HCT116 (cell line): ENCODE measurements at regions not wholly inside any gene's neighbourhood (a gene's known extent, or its start where the extent isn't known, plus 50 kb on each side); places are given as distances from the start of the nearest gene placed in this dataset.

Experiments
- CEBPB ChIP-seq: IDR thresholded peaks from 2 replicates; pipeline ENCODE4 v1.6.1; 2012; ENCODE audit warnings: low read depth
- CTCF ChIP-seq, 3 experiments: fragments of 200-600 bp in 1 of 3; sonication (generic) in 1 of 3; IDR thresholded peaks in 2 of 3; conservative IDR thresholded peaks in 1 of 3; 2 replicates each; pipeline ENCODE4 v1.5.1; 2012 to 2017; ENCODE audit warnings: low read depth in 2 of 3, low read length in 2 of 3, antibody characterized with exemption in 1 of 3, borderline replicate concordance in 1 of 3, control low read depth in 1 of 3, mild to moderate bottlenecking in 1 of 3, mixed read lengths in 1 of 3, mixed run types in 1 of 3, moderate library complexity in 1 of 3; ENCODE audit not compliant: insufficient read depth in 1 of 3
- EZH2phosphoT487 ChIP-seq: fragments of 200-600 bp; IDR thresholded peaks from 2 replicates; pipeline ENCODE4 v1.6.1; 2018; ENCODE audit warnings: antibody characterized with exemption, borderline replicate concordance
- JUND ChIP-seq: IDR thresholded peaks from 2 replicates; pipeline ENCODE4 v1.6.1; 2012
- POLR2A ChIP-seq: IDR thresholded peaks from 2 replicates; pipeline ENCODE4 v1.7.0; 2011; ENCODE audit warnings: borderline replicate concordance; ENCODE audit not compliant: insufficient read depth, insufficient read length; ENCODE audit errors: extremely low read depth
- REST ChIP-seq: IDR thresholded peaks from 2 replicates; pipeline ENCODE4 v1.6.1; 2012; ENCODE audit warnings: low read depth
- SRF ChIP-seq: IDR thresholded peaks from 2 replicates; pipeline ENCODE4 v1.6.1; 2012; ENCODE audit warnings: low read depth
- TCF7L2 ChIP-seq: IDR thresholded peaks from 2 replicates; pipeline ENCODE4 v1.7.0; 2011; ENCODE audit warnings: borderline replicate concordance, inconsistent platforms; ENCODE audit not compliant: insufficient read depth, insufficient read length; ENCODE audit errors: extremely low read depth
- ZFX ChIP-seq: fragments of 450-650 bp; IDR thresholded peaks from 2 replicates; pipeline ENCODE4 v1.6.1; 2017
- TF ChIP-seq, protein P1 (sequence below): IDR thresholded peaks from 2 replicates; pipeline ENCODE4 v1.6.1; 2011; ENCODE audit warnings: mild to moderate bottlenecking, low read length, moderate library complexity; ENCODE audit not compliant: insufficient replicate concordance; ENCODE audit errors: extremely low read depth
- TF ChIP-seq, protein P2 (sequence below): IDR thresholded peaks from 2 replicates; pipeline ENCODE4 v1.6.1; 2012

GRCh38 chrX:51215266-51215665 lies 117.4 kb upstream of the NUDT10 start:
- TF ChIP-seq CTCF (IDR thresholded peaks at IDR 0.05 in 2 of 3, conservative IDR thresholded peaks at IDR 0.05 in 1 of 3; ENCODE audit: borderline replicate concordance in 1 of 3, insufficient read depth in 1 of 3, low read depth in 2 of 3, low read length in 2 of 3): peak in 2 of 3 experiments; percentile 24 to 34; a peak in 3 of 6 replicates
- no peak for TF ChIP-seq TCF7L2
- TF ChIP-seq JUND: no peak
- no peak for TF ChIP-seq POLR2A
- TF ChIP-seq REST: no peak
- TF ChIP-seq, protein P1, sequence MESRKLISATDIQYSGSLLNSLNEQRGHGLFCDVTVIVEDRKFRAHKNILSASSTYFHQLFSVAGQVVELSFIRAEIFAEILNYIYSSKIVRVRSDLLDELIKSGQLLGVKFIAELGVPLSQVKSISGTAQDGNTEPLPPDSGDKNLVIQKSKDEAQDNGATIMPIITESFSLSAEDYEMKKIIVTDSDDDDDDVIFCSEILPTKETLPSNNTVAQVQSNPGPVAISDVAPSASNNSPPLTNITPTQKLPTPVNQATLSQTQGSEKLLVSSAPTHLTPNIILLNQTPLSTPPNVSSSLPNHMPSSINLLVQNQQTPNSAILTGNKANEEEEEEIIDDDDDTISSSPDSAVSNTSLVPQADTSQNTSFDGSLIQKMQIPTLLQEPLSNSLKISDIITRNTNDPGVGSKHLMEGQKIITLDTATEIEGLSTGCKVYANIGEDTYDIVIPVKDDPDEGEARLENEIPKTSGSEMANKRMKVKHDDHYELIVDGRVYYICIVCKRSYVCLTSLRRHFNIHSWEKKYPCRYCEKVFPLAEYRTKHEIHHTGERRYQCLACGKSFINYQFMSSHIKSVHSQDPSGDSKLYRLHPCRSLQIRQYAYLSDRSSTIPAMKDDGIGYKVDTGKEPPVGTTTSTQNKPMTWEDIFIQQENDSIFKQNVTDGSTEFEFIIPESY: no peak
- no peak for TF ChIP-seq ZFX
- TF ChIP-seq, protein P2, sequence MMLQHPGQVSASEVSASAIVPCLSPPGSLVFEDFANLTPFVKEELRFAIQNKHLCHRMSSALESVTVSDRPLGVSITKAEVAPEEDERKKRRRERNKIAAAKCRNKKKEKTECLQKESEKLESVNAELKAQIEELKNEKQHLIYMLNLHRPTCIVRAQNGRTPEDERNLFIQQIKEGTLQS: no peak
- no peak for TF ChIP-seq SRF
- TF ChIP-seq EZH2phosphoT487: no peak
- TF ChIP-seq CEBPB: no peak
